ENCODE measurements at regions not wholly inside any gene's neighbourhood (a gene's known extent, or its start where the extent isn't known, plus 50 kb on each side); places are given as distances from the start of the nearest gene placed in this dataset.

- TF ChIP-seq, protein P1, sequence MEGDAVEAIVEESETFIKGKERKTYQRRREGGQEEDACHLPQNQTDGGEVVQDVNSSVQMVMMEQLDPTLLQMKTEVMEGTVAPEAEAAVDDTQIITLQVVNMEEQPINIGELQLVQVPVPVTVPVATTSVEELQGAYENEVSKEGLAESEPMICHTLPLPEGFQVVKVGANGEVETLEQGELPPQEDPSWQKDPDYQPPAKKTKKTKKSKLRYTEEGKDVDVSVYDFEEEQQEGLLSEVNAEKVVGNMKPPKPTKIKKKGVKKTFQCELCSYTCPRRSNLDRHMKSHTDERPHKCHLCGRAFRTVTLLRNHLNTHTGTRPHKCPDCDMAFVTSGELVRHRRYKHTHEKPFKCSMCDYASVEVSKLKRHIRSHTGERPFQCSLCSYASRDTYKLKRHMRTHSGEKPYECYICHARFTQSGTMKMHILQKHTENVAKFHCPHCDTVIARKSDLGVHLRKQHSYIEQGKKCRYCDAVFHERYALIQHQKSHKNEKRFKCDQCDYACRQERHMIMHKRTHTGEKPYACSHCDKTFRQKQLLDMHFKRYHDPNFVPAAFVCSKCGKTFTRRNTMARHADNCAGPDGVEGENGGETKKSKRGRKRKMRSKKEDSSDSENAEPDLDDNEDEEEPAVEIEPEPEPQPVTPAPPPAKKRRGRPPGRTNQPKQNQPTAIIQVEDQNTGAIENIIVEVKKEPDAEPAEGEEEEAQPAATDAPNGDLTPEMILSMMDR (IDR thresholded peaks at IDR 0.05; ENCODE audit: insufficient read depth, low read depth, low read length): no peak
- no peak for TF ChIP-seq EZH2 (IDR thresholded peaks at IDR 0.05; ENCODE audit: insufficient read depth, low read length)
Observed at GRCh38 chr6:14905201-14905600, 340.7 kb upstream of the JARID2 start.
